ENCODE measurements at regions not wholly inside any gene's neighbourhood (a gene's known extent, or its start where the extent isn't known, plus 50 kb on each side); places are given as distances from the start of the nearest gene placed in this dataset.

GRCh38 chr2:83369601-83370418, 1089.3 kb downstream of the SUCLG1 start:
- TF ChIP-seq IRF2 (CRISPR knock-in tag; IDR thresholded peaks at IDR 0.05) (no peak), KAT7 (CRISPR knock-in tag; IDR thresholded peaks at IDR 0.05; ENCODE audit: borderline replicate concordance) (no peak), ZNF75A (CRISPR knock-in tag; IDR thresholded peaks at IDR 0.05) (no peak), ZNF232 (CRISPR knock-in tag; IDR thresholded peaks at IDR 0.05) (no peak), TAF9B (IDR thresholded peaks at IDR 0.05; ENCODE audit: partially characterized antibody) (no peak), ZNF780A (CRISPR knock-in tag; IDR thresholded peaks at IDR 0.05) (no peak), RCOR1 (IDR thresholded peaks at IDR 0.05; ENCODE audit: borderline replicate concordance in 1 of 2, low read depth in 2 of 2, low read length in 2 of 2) (no peak), MYC (IDR thresholded peaks at IDR 0.05; ENCODE audit: low read depth, low read length) (no peak), MYC (CRISPR knock-in tag; IDR thresholded peaks at IDR 0.05; ENCODE audit: borderline replicate concordance, low read depth) (no peak), TBL1XR1 (IDR thresholded peaks at IDR 0.05; ENCODE audit: low read length in 2 of 2) (no peak), ZNF24 (IDR thresholded peaks at IDR 0.05) (no peak), FOXP4 (CRISPR knock-in tag; IDR thresholded peaks at IDR 0.05; ENCODE audit: borderline replicate concordance) (no peak), TEAD4 (IDR thresholded peaks at IDR 0.05; ENCODE audit: low read length) (no peak), TEAD4 (CRISPR knock-in tag; IDR thresholded peaks at IDR 0.05; ENCODE audit: borderline replicate concordance) (no peak)
